Fibroblast of mammary gland (primary cell): ENCODE measurements at regions not wholly inside any gene's neighbourhood (a gene's known extent, or its start where the extent isn't known, plus 50 kb on each side); places are given as distances from the start of the nearest gene placed in this dataset.

Source experiments
- DNase-seq: peaks from one replicate; pipeline ENCODE4 v3.0.0-alpha.2; 2010; ENCODE audit warnings: low read depth
- H3K4me3 ChIP-seq: 2 replicates; pipeline ENCODE4 v1.5.1; 2011; ENCODE audit warnings: low read depth, mild to moderate bottlenecking, low read length, moderate library complexity; ENCODE audit not compliant: control insufficient read depth
- TF ChIP-seq, protein P1 (sequence below): conservative IDR thresholded peaks from 2 replicates; pipeline ENCODE4 v1.5.1; 2011; ENCODE audit warnings: low read depth, low read length, inconsistent platforms; ENCODE audit not compliant: control insufficient read depth, insufficient read depth

DNA sequence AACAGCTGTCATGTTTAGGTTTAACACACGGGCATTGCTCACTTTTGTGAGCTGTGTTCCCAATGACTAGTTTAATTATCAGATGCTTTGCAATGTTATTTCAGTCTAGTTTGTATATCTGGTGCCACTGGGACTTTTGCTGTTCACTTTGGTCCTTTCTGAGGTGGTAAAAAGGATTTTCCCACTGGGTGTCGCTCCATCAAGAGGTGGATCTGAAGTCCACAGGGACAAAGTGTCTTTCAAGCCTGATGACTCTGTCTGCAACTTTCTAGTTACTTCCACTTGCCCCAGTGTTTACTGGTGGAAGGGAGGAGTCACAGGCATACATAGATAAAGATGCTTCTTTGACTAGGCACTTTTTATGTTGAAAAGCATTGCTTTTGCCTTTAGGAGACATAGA, 242.2 kb downstream of the HGF start:
- TF ChIP-seq, protein P1, sequence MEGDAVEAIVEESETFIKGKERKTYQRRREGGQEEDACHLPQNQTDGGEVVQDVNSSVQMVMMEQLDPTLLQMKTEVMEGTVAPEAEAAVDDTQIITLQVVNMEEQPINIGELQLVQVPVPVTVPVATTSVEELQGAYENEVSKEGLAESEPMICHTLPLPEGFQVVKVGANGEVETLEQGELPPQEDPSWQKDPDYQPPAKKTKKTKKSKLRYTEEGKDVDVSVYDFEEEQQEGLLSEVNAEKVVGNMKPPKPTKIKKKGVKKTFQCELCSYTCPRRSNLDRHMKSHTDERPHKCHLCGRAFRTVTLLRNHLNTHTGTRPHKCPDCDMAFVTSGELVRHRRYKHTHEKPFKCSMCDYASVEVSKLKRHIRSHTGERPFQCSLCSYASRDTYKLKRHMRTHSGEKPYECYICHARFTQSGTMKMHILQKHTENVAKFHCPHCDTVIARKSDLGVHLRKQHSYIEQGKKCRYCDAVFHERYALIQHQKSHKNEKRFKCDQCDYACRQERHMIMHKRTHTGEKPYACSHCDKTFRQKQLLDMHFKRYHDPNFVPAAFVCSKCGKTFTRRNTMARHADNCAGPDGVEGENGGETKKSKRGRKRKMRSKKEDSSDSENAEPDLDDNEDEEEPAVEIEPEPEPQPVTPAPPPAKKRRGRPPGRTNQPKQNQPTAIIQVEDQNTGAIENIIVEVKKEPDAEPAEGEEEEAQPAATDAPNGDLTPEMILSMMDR, result no peak
- H3K4me3 ChIP-seq, result no peak overlapping the region
- DNase-seq, result no peak

DNA sequence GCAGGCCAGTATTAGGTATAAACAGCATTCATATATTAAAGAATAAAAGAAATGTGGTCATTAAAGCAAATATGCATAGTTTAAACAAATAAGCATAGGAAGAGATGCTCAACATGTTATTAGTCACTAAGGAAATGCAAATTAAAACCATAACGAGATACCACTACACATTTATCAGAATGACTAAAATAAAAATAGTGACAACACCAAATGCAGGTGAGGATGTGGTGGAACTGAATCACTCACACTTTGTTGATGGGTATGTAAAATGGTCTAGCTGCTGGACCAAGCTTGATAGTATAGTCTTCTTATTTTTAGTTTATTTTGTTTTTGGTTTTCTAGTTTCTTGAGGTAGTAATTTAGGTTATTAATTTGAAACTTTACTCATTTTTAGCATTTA, 242.9 kb downstream of the HGF start:
- TF ChIP-seq, protein P1, result no peak
- no peak for DNase-seq
- no peak overlapping the region for H3K4me3 ChIP-seq

DNA sequence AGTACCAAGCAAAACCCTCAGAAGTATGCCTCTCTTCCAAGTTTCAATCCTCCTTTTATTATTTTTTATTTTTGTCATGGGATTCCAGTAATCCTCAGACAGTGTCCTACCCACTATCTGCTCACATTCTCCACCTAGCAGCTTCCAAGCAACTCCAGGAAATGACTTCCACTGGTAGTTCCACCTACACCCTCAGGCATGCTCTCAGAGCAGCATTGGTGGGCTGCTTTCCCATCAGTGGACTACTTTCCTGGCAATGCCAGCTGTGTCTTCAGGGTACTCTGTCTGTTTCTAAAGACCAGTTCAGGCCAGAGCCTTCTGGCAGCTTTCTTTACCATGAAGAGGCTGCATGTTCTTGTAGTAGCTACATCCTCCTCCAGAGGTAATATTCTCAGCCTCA, 244.0 kb downstream of the HGF start:
- no peak overlapping the region for H3K4me3 ChIP-seq
- no peak for DNase-seq
- TF ChIP-seq, protein P1, result no peak

DNA sequence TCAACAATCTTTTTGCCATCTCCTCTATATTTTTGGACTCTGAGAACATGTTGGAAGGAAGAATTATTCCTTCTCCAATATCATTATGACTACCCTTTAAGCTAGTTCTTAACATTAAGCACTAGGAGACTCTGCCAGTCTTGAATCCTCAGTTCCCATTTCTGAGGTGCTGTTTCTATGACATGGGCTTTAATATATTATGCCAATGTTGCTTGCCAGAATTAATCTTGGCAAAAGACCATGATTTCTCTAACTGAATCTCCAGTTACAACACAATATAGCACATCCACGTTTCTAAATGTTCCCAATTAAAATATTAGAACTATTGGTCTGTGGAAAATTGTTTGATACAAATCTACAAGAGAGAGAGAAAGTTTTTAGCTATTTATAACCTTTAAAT, 250.0 kb downstream of the HGF start:
- TF ChIP-seq, protein P1, result no peak
- no peak overlapping the region for H3K4me3 ChIP-seq

DNA sequence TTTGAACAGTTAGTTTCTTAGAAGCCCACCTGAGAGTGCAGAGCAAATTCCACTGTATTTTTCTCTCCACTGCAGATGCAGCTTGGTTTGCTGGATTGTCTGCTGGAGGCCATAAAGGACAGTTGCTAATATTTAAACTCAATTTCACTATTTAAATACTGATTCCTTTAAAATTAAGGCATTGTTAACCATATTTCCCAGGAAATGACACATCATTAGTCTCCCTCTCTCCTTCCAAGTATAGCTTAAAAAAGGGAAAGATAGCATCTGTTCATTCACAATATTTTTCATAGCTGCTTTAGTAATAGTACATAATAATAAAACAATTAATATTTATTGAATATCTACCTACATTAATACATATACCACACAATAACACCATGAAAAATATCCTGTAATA, 252.9 kb downstream of the HGF start:
- TF ChIP-seq, protein P1, result no peak
- no peak overlapping the region for H3K4me3 ChIP-seq
- peak; percentile 26 for DNase-seq

More for the DNA sequence above, 250.0 kb downstream of the HGF start:
- peak; percentile 15 for DNase-seq

DNA sequence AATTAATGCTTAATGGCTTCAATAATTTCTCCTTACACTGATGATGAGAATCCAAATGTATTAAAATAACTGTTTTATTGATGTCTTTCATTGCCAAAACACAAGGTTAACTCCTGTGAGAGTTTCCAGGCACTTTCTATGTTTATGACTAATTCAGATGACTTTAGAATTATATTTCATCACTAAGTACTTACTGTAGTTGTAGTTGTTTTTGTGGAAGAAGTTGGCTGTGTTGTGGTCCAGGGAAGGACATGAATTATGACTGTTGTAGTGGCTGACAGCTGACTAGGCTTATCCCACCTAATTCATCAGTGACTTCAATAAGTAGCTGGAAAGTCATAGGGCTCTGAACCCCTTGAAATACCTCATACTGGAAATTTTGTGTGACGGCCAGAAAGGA, 254.8 kb downstream of the HGF start:
- TF ChIP-seq, protein P1, result no peak
- peak; percentile 85 for DNase-seq
- no peak overlapping the region for H3K4me3 ChIP-seq

DNA sequence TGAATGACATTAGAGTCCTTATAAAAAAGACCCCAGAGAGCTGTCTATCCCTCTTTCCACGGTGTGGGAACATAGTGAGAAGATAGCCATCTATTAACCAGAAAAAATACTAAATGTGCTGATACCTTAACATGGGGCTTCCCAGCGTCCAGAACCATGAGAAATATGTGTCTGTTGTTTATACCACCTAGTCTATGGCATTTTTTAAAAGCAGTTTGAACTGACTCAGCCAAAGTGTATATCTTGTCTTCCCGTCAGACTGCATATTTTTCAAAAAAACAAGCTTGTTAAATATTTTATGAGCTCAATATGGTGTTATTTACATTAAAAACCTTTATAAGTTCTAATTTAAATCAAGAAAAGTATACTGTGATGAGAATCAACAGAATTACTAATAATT, 255.3 kb downstream of the HGF start:
- DNase-seq, result no peak
- TF ChIP-seq, protein P1, result no peak

More for the DNA sequence above, 255.3 kb downstream of the HGF start:
- no peak overlapping the region for H3K4me3 ChIP-seq
